ENCODE measurements at regions not wholly inside any gene's neighbourhood (a gene's known extent, or its start where the extent isn't known, plus 50 kb on each side); places are given as distances from the start of the nearest gene placed in this dataset.

DNA sequence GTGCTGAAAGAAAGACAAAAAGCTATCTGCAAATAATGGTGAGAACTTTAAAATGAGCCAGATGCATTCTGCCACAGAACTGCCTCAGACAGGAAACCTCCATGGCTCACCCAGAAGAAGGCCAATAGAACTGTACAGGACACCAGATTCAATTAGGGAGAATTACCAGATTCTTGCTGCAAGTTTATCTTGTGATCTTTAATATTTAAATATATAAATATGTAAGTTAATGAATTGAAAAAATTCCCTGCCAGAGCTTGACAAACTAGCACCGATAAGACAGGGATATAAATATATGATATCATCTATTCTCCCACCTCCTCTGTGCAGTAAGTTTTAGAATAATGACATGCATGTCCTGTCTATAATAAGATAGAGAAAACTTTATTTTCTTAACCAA is 252.8 kb downstream of the PLK2 start:
- 90% methylated on average over 1 of the region's 1 CpG; no CpG with 5 or more reads in 1 of the 2 experiments for WGBS, 2 experiments (ENCODE audit: extremely low coverage in 1 of 2, insufficient coverage in 1 of 2, insufficient read length in 1 of 2, insufficient replicate concordance in 2 of 2, low coverage in 1 of 2, low lambda C conversion rate in 2 of 2, missing lambda C conversion rate in 1 of 2)
- ChIA-PET POLR2A (ENCODE audit: partially characterized antibody) (interaction anchor here (0.6 to 1.2 kb wide), 2 partner anchors 8 to 114 kb away, joined by 3 read pairs; no protein-coding TSS in a partner anchor), CTCF (ENCODE audit: partially characterized antibody) (interaction anchor here (1.0 kb wide), 1 partner anchor 9 kb away, joined by 3 read pairs; no protein-coding TSS in a partner anchor)
- Histone ChIP-seq H3K4ac (replicated peaks; ENCODE audit: insufficient read length, low read depth, low read length) (no peak overlapping the region), H4K20me1 (replicated peaks in 1 of 2; ENCODE audit: control insufficient read depth in 1 of 2, insufficient read depth in 2 of 2, low read length in 2 of 2) (no peaks in the 10 kb centered on the region), H2BK12ac (ENCODE audit: low read depth, low read length) (no peak overlapping the region), H3K23ac (ENCODE audit: insufficient read length) (no peak overlapping the region), H4K5ac (ENCODE audit: insufficient read length, low read depth, low read length) (no peak overlapping the region), H3K9me3 (ENCODE audit: insufficient read depth in 2 of 2, low read depth in 1 of 2, low read length in 1 of 2) (no peaks in the 10 kb centered on the region), H2BK5ac (ENCODE audit: low read depth, low read length) (no peak overlapping the region), H3K56ac (replicated peaks; ENCODE audit: insufficient read length, low read depth, low read length) (no peak overlapping the region), H2BK20ac (ENCODE audit: low read length) (no peak overlapping the region), H3K36me3 (ENCODE audit: control insufficient read depth in 2 of 4, insufficient read depth in 4 of 4, low read length in 3 of 4) (no peaks in the 10 kb centered on the region), H3K79me1 (ENCODE audit: low read depth, low read length) (no peaks in the 10 kb centered on the region), H3K23me2 (ENCODE audit: low read depth, low read length) (no peaks in the 10 kb centered on the region), H2BK120ac (replicated peaks; ENCODE audit: low read depth, low read length) (no peak overlapping the region), H3K27me3 (replicated peaks in 1 of 4; ENCODE audit: control insufficient read depth in 3 of 4, extremely low read depth in 1 of 4, insufficient read depth in 3 of 4, low read length in 3 of 4) (no peaks in the 10 kb centered on the region), H4K91ac (replicated peaks; ENCODE audit: insufficient read length, low read length) (no peak overlapping the region), H2AK5ac (ENCODE audit: low read depth, low read length) (no peak overlapping the region), H3K4me3 (ENCODE audit: extremely low read depth in 1 of 4, insufficient read depth in 2 of 4, low read depth in 3 of 4, low read length in 4 of 4) (no peak overlapping the region), H3K14ac (ENCODE audit: insufficient read length) (no peak overlapping the region), H2BK15ac (ENCODE audit: low read length) (no peak overlapping the region), H2AFZ (ENCODE audit: low read length) (no peak overlapping the region), H4K8ac (ENCODE audit: extremely low read depth, insufficient read depth, low read length) (no peak overlapping the region), H3K9ac (replicated peaks in 1 of 4; ENCODE audit: extremely low read depth in 1 of 4, low read depth in 3 of 4, low read length in 3 of 4) (no peak overlapping the region), H3K79me2 (ENCODE audit: control insufficient read depth in 1 of 2, insufficient read depth in 2 of 2, low read length in 2 of 2) (no peaks in the 10 kb centered on the region), H3K4me2 (ENCODE audit: insufficient read depth in 1 of 2, low read depth in 2 of 2, low read length in 2 of 2) (no peak overlapping the region), H3K18ac (ENCODE audit: extremely low read depth, low read length) (no peak overlapping the region), H3K27ac (ENCODE audit: low read depth, low read length) (no peak overlapping the region), H3K4me1 (replicated peaks in 1 of 4; ENCODE audit: control insufficient read depth in 3 of 4, insufficient read depth in 4 of 4, low read length in 3 of 4) (no peaks in the 10 kb centered on the region)
- no peak for DNase-seq (ENCODE audit: low read depth in 1 of 2, low spot score in 2 of 2)
- no peak for FAIRE-seq
- TF ChIP-seq SP2 (IDR thresholded peaks at IDR 0.05; ENCODE audit: low read length) = no peak
- TF ChIP-seq BACH1 (IDR thresholded peaks at IDR 0.05; ENCODE audit: low read length) = no peak
- no peak for TF ChIP-seq FOSL1 (IDR thresholded peaks at IDR 0.05; ENCODE audit: insufficient read depth, low read depth, low read length)
- no peak for TF ChIP-seq RAD21 (IDR thresholded peaks at IDR 0.05 in 1 of 2, conservative IDR thresholded peaks at IDR 0.05 in 1 of 2; ENCODE audit: low read depth in 2 of 2, low read length in 2 of 2)
- no peak for TF ChIP-seq CTBP2 (IDR thresholded peaks at IDR 0.05; ENCODE audit: borderline replicate concordance, insufficient read depth, insufficient read length, low read length)
- no peak for TF ChIP-seq POLR2A (IDR thresholded peaks at IDR 0.05; ENCODE audit: control extremely low read depth in 1 of 2, low read depth in 2 of 2, low read length in 2 of 2)
- TF ChIP-seq SIRT6 (IDR thresholded peaks at IDR 0.05; ENCODE audit: low read length) = no peak
- TF ChIP-seq KDM5A (IDR thresholded peaks at IDR 0.05; ENCODE audit: low read length) = no peak
- no peak for TF ChIP-seq YY1 (IDR thresholded peaks at IDR 0.05; ENCODE audit: low read depth, low read length)
- TF ChIP-seq BRCA1 (IDR thresholded peaks at IDR 0.05; ENCODE audit: low read depth, low read length) = no peak
- TF ChIP-seq RFX5 (IDR thresholded peaks at IDR 0.05; ENCODE audit: borderline replicate concordance, low read depth, low read length) = no peak
- TF ChIP-seq ATF2 (IDR thresholded peaks at IDR 0.05; ENCODE audit: low read length) = no peak

Measured in H1 (cell line).